ENCODE measurements at regions not wholly inside any gene's neighbourhood (a gene's known extent, or its start where the extent isn't known, plus 50 kb on each side); places are given as distances from the start of the nearest gene placed in this dataset.

DNA sequence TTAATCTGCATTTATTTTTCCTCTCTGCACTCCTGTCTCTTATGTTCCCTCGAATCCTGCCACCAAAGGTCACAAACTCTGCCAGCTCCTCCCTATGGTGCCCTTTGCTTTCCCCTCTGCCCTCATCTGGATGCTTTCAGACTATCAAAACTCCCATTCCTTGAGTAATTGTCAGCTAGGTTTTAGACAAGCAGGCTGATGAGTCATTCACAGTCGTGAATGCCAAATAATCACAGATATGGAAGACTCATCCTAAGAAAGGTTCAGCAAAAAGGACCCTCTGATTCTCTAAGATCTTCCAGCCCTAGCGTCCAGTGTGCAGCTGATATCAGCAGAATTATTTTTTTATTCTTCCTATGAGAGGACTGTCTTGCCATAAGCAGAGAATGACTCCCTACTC, 104.5 kb upstream of the NUDT12 start:
- TF ChIP-seq EZH2 (IDR thresholded peaks at IDR 0.05; ENCODE audit: low read length) (no peak), CTCF (optimal IDR thresholded peaks at IDR 0.05 in 1 of 3, IDR thresholded peaks at IDR 0.05 in 1 of 3, conservative IDR thresholded peaks at IDR 0.05 in 1 of 3; ENCODE audit: extremely low read depth in 1 of 3, insufficient read depth in 2 of 3, low read length in 3 of 3) (no peak)
- Histone ChIP-seq H4K20me1 (ENCODE audit: control insufficient read depth, extremely low read depth, insufficient read depth, low read length) (no peaks in the 10 kb centered on the region), H3K9me1 (ENCODE audit: control insufficient read depth, extremely low read depth, insufficient read depth, low read length) (no peaks in the 10 kb centered on the region), H3K79me2 (ENCODE audit: control insufficient read depth, insufficient read depth, low read length) (no peaks in the 10 kb centered on the region), H3K27ac (ENCODE audit: control insufficient read depth, insufficient read depth, low read length) (no peak overlapping the region), H2AFZ (ENCODE audit: control insufficient read depth, low read length) (no peak overlapping the region), H3K9ac (ENCODE audit: control insufficient read depth, extremely low read depth, insufficient read depth, low read length) (no peak overlapping the region), H3K27me3 (ENCODE audit: control insufficient read depth, extremely low read depth, insufficient read depth, low read length) (no peaks in the 10 kb centered on the region), H3K4me2 (ENCODE audit: control insufficient read depth, extremely low read depth, insufficient read depth, low read depth, low read length) (no peak overlapping the region), H3K4me3 (ENCODE audit: control insufficient read depth in 2 of 3, extremely low read depth in 1 of 3, insufficient read depth in 2 of 3, low read depth in 1 of 3, low read length in 3 of 3) (no peak overlapping the region), H3K36me3 (ENCODE audit: control insufficient read depth in 2 of 2, extremely low read depth in 1 of 2, insufficient read depth in 2 of 2, low read length in 2 of 2) (no peaks in the 10 kb centered on the region), H3K9me3 (ENCODE audit: control insufficient read depth, low read depth, low read length) (no peaks in the 10 kb centered on the region), H3K4me1 (ENCODE audit: control insufficient read depth, extremely low read depth, insufficient read depth, low read length) (no peaks in the 10 kb centered on the region)
- dilution Hi-C loops (cut with MboI; ENCODE audit: extremely low pct_ligation_motif_present, low sequenced_read_pairs) = no loop called here
- FAIRE-seq (no peak), DNase-seq (ENCODE audit: low read depth, low spot score) (no peak)

GRCh38 chr5:103657301-103657700, 94.7 kb upstream of the NUDT12 start:
- Histone ChIP-seq H3K9me1 (ENCODE audit: control insufficient read depth, extremely low read depth, insufficient read depth, low read length) (no peaks in the 10 kb centered on the region), H3K9ac (ENCODE audit: control insufficient read depth, extremely low read depth, insufficient read depth, low read length) (no peak overlapping the region), H3K79me2 (ENCODE audit: control insufficient read depth, insufficient read depth, low read length) (no peaks in the 10 kb centered on the region), H3K4me1 (ENCODE audit: control insufficient read depth, extremely low read depth, insufficient read depth, low read length) (no peaks in the 10 kb centered on the region), H3K36me3 (ENCODE audit: control insufficient read depth in 2 of 2, extremely low read depth in 1 of 2, insufficient read depth in 2 of 2, low read length in 2 of 2) (no peaks in the 10 kb centered on the region), H3K4me3 (ENCODE audit: control insufficient read depth in 2 of 3, extremely low read depth in 1 of 3, insufficient read depth in 2 of 3, low read depth in 1 of 3, low read length in 3 of 3) (no peak overlapping the region), H3K27ac (ENCODE audit: control insufficient read depth, insufficient read depth, low read length) (no peak overlapping the region), H3K4me2 (ENCODE audit: control insufficient read depth, extremely low read depth, insufficient read depth, low read depth, low read length) (no peak overlapping the region), H3K9me3 (ENCODE audit: control insufficient read depth, low read depth, low read length) (no peaks in the 10 kb centered on the region), H4K20me1 (ENCODE audit: control insufficient read depth, extremely low read depth, insufficient read depth, low read length) (no peaks in the 10 kb centered on the region), H2AFZ (ENCODE audit: control insufficient read depth, low read length) (no peak overlapping the region), H3K27me3 (ENCODE audit: control insufficient read depth, extremely low read depth, insufficient read depth, low read length) (no peaks in the 10 kb centered on the region)
- DNase-seq (ENCODE audit: low read depth, low spot score) (no peak), FAIRE-seq (no peak)
- dilution Hi-C loops (cut with MboI; ENCODE audit: extremely low pct_ligation_motif_present, low sequenced_read_pairs) = no loop called here
- TF ChIP-seq EZH2 (IDR thresholded peaks at IDR 0.05; ENCODE audit: low read length) = no peak
- no peak for TF ChIP-seq CTCF (optimal IDR thresholded peaks at IDR 0.05 in 1 of 3, IDR thresholded peaks at IDR 0.05 in 1 of 3, conservative IDR thresholded peaks at IDR 0.05 in 1 of 3; ENCODE audit: extremely low read depth in 1 of 3, insufficient read depth in 2 of 3, low read length in 3 of 3)
